GM12878 (cell line): ENCODE measurements at regions not wholly inside any gene's neighbourhood (a gene's known extent, or its start where the extent isn't known, plus 50 kb on each side); places are given as distances from the start of the nearest gene placed in this dataset.
"Not testable (repeated sequence)": the region's sequence is repeated elsewhere in the genome, so short reads cannot be mapped to it uniquely, and the experiment has no call there.

Experiments
- CEBPB ChIP-seq, 2 experiments: fragments of 150-350 bp in 1 of 2; IDR thresholded peaks; 2 replicates each; pipeline ENCODE4 v1.6.1; 2012 to 2014; ENCODE audit warnings: low read depth in 2 of 2, low read length in 2 of 2, borderline replicate concordance in 1 of 2, inconsistent platforms in 1 of 2
- ETV6 ChIP-seq, 2 experiments: fragments of 450-650 bp in 1 of 2; IDR thresholded peaks in 1 of 2; conservative IDR thresholded peaks in 1 of 2; 2 replicates each; pipeline ENCODE4 v1.6.1; 2014; ENCODE audit warnings: antibody characterized with exemption in 1 of 2, borderline replicate concordance in 1 of 2, low read depth in 1 of 2, mild to moderate bottlenecking in 1 of 2, moderate library complexity in 1 of 2
- GABPA ChIP-seq: IDR thresholded peaks from 2 replicates; pipeline ENCODE4 v1.6.1; 2014; ENCODE audit warnings: antibody characterized with exemption, low read depth, mild to moderate bottlenecking, inconsistent platforms
- SMC3 ChIP-seq: IDR thresholded peaks from 2 replicates; pipeline ENCODE4 v1.6.1; 2011; ENCODE audit warnings: low read length, improper control_type of control experiment, borderline replicate concordance
- SP1 ChIP-seq: IDR thresholded peaks from one replicate; pipeline ENCODE4 v1.6.1; 2011; ENCODE audit warnings: low read depth, low read length
- TF ChIP-seq, protein P1 (sequence below), 3 experiments: IDR thresholded peaks in 2 of 3; conservative IDR thresholded peaks in 1 of 3; 2 replicates each; pipeline ENCODE4 v1.5.1; 2011; ENCODE audit warnings: low read depth in 3 of 3, low read length in 3 of 3, mild to moderate bottlenecking in 3 of 3, control low read depth in 2 of 3, moderate library complexity in 2 of 3, inconsistent platforms in 1 of 3, mixed read lengths in 1 of 3; ENCODE audit not compliant: control insufficient read depth in 2 of 3, insufficient read depth in 1 of 3; ENCODE audit errors: extremely low read depth in 1 of 3
- TF ChIP-seq, protein P2 (sequence below): fragments of 450-650 bp; IDR thresholded peaks from 2 replicates; pipeline ENCODE4 v1.6.1; 2017; ENCODE audit warnings: mild to moderate bottlenecking, moderate library complexity

DNA sequence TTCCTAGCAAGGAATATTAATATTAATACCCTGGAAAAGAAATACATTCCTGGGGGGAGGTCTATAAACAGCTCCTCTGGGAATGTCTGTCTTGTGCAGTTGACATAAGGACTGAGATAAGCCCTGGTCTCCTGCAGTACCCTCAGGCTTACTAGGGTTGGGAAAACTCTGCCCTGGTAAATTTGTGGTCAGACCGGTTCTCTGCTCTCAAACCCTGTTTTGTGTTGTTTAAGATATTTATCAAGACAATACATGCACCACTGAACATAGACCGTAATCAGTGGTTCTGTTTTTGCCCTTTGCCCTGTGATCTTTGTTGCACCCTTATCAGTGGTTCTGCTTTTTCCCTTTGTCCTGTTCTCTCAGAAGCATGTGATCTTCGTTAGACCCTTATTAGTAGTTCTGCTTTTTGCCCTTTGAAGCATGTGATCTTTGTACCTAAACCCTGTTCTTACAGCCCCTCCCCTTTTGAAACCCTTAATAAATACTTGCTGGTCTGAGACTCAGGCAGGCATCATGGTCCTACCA, 112.3 kb upstream of the CRBN start:
- TF ChIP-seq GABPA; SMC3; ETV6 (conservative IDR thresholded peaks at IDR 0.05 in 1 of 2, IDR thresholded peaks at IDR 0.05 in 1 of 2; ENCODE audit: borderline replicate concordance in 1 of 2, low read depth in 1 of 2); CEBPB (IDR thresholded peaks at IDR 0.05; ENCODE audit: borderline replicate concordance in 1 of 2, low read depth in 2 of 2, low read length in 2 of 2); SP1: not testable (repeated sequence)
- TF ChIP-seq, protein P1, sequence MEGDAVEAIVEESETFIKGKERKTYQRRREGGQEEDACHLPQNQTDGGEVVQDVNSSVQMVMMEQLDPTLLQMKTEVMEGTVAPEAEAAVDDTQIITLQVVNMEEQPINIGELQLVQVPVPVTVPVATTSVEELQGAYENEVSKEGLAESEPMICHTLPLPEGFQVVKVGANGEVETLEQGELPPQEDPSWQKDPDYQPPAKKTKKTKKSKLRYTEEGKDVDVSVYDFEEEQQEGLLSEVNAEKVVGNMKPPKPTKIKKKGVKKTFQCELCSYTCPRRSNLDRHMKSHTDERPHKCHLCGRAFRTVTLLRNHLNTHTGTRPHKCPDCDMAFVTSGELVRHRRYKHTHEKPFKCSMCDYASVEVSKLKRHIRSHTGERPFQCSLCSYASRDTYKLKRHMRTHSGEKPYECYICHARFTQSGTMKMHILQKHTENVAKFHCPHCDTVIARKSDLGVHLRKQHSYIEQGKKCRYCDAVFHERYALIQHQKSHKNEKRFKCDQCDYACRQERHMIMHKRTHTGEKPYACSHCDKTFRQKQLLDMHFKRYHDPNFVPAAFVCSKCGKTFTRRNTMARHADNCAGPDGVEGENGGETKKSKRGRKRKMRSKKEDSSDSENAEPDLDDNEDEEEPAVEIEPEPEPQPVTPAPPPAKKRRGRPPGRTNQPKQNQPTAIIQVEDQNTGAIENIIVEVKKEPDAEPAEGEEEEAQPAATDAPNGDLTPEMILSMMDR (IDR thresholded peaks at IDR 0.05 in 2 of 3, conservative IDR thresholded peaks at IDR 0.05 in 1 of 3; ENCODE audit: control insufficient read depth in 2 of 3, extremely low read depth in 1 of 3, insufficient read depth in 1 of 3, low read depth in 3 of 3, low read length in 3 of 3): not testable (repeated sequence)
- TF ChIP-seq, protein P2, sequence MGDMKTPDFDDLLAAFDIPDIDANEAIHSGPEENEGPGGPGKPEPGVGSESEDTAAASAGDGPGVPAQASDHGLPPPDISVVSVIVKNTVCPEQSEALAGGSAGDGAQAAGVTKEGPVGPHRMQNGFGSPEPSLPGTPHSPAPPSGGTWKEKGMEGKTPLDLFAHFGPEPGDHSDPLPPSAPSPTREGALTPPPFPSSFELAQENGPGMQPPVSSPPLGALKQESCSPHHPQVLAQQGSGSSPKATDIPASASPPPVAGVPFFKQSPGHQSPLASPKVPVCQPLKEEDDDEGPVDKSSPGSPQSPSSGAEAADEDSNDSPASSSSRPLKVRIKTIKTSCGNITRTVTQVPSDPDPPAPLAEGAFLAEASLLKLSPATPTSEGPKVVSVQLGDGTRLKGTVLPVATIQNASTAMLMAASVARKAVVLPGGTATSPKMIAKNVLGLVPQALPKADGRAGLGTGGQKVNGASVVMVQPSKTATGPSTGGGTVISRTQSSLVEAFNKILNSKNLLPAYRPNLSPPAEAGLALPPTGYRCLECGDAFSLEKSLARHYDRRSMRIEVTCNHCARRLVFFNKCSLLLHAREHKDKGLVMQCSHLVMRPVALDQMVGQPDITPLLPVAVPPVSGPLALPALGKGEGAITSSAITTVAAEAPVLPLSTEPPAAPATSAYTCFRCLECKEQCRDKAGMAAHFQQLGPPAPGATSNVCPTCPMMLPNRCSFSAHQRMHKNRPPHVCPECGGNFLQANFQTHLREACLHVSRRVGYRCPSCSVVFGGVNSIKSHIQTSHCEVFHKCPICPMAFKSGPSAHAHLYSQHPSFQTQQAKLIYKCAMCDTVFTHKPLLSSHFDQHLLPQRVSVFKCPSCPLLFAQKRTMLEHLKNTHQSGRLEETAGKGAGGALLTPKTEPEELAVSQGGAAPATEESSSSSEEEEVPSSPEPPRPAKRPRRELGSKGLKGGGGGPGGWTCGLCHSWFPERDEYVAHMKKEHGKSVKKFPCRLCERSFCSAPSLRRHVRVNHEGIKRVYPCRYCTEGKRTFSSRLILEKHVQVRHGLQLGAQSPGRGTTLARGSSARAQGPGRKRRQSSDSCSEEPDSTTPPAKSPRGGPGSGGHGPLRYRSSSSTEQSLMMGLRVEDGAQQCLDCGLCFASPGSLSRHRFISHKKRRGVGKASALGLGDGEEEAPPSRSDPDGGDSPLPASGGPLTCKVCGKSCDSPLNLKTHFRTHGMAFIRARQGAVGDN: not testable (repeated sequence)
